ENCODE measurements at regions not wholly inside any gene's neighbourhood (a gene's known extent, or its start where the extent isn't known, plus 50 kb on each side); places are given as distances from the start of the nearest gene placed in this dataset.

GRCh38 chr13:65035302-65035701 is 2194.8 kb downstream of the PCDH9 start:
- TF ChIP-seq RCOR1 (IDR thresholded peaks at IDR 0.05; ENCODE audit: insufficient replicate concordance, low read length) (no peak), MAFK (IDR thresholded peaks at IDR 0.05; ENCODE audit: low read depth, low read length) (no peak), CHD1 (IDR thresholded peaks at IDR 0.05; ENCODE audit: low read depth, low read length) (no peak), RFX5 (IDR thresholded peaks at IDR 0.05; ENCODE audit: low read depth, low read length) (no peak), POLR2A (IDR thresholded peaks at IDR 0.05; ENCODE audit: low read depth, low read length) (no peak), CEBPB (IDR thresholded peaks at IDR 0.05; ENCODE audit: low read depth, low read length) (no peak), CTCF (conservative IDR thresholded peaks at IDR 0.05; ENCODE audit: low read depth, low read length) (no peak), SMC3 (IDR thresholded peaks at IDR 0.05; ENCODE audit: low read depth, low read length) (no peak), MAZ (IDR thresholded peaks at IDR 0.05; ENCODE audit: borderline replicate concordance, low read depth, low read length) (no peak), RAD21 (IDR thresholded peaks at IDR 0.05; ENCODE audit: low read length) (no peak), BHLHE40 (IDR thresholded peaks at IDR 0.05; ENCODE audit: low read depth, low read length) (no peak)
- TF ChIP-seq, protein P1, sequence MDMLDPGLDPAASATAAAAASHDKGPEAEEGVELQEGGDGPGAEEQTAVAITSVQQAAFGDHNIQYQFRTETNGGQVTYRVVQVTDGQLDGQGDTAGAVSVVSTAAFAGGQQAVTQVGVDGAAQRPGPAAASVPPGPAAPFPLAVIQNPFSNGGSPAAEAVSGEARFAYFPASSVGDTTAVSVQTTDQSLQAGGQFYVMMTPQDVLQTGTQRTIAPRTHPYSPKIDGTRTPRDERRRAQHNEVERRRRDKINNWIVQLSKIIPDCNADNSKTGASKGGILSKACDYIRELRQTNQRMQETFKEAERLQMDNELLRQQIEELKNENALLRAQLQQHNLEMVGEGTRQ (IDR thresholded peaks at IDR 0.05; ENCODE audit: low read depth, low read length) = no peak
